NOMO-1 (cell line): ENCODE measurements at regions not wholly inside any gene's neighbourhood (a gene's known extent, or its start where the extent isn't known, plus 50 kb on each side); places are given as distances from the start of the nearest gene placed in this dataset.

Experiments used
- DNase-seq, 2 experiments: peaks; one replicate each; lab custom pipeline; 2025; ENCODE audit not compliant: unreplicated experiment in 2 of 2; lab: John Stamatoyannopoulos, UW

GRCh38 chr3:160047876-160048275 is 59.2 kb downstream of the IL12A start:
- peak in 1 of 2 experiments; percentile 8 for DNase-seq

- DNase-seq, result no peak
Measured at GRCh38 chr3:160049038-160049437, 60.4 kb downstream of the IL12A start.

- no peak for DNase-seq
Measured at GRCh38 chr3:160049565-160049964, 60.9 kb downstream of the IL12A start.

- DNase-seq, result no peak
Measured at GRCh38 chr3:160049988-160050387, 61.4 kb downstream of the IL12A start.

- no peak for DNase-seq
Measured at GRCh38 chr3:160052385-160053047, 63.9 kb downstream of the IL12A start.

- DNase-seq, result no peak
Measured at GRCh38 chr3:160053048-160053391, 64.4 kb downstream of the IL12A start.

GRCh38 chr3:160054862-160055261 is 66.2 kb downstream of the IL12A start:
- peak in 1 of 2 experiments; percentile 57 for DNase-seq

GRCh38 chr3:160055659-160056058 is 67.0 kb downstream of the IL12A start:
- no peak for DNase-seq

GRCh38 chr3:160057331-160057730 is 68.7 kb downstream of the IL12A start:
- peak in 1 of 2 experiments; percentile 51 for DNase-seq

- no peak for DNase-seq
Measured at GRCh38 chr3:160060409-160061027, 71.9 kb downstream of the IL12A start.

- no peak for DNase-seq
Measured at GRCh38 chr3:160061525-160061924, 72.9 kb downstream of the IL12A start.

- no peak for DNase-seq
Measured at GRCh38 chr3:160065282-160065681, 76.6 kb downstream of the IL12A start.

- no peak for DNase-seq
Measured at GRCh38 chr3:160065786-160066185, 77.2 kb downstream of the IL12A start.

GRCh38 chr3:160069986-160070385 is 81.4 kb downstream of the IL12A start:
- peak; percentile 63 to 83 for DNase-seq

GRCh38 chr3:160076519-160076918 is 87.9 kb downstream of the IL12A start:
- no peak for DNase-seq

GRCh38 chr3:160078533-160078932 is 89.9 kb downstream of the IL12A start:
- no peak for DNase-seq

GRCh38 chr3:160081958-160082533 is 93.4 kb downstream of the IL12A start:
- no peak for DNase-seq

GRCh38 chr3:160084998-160085397 is 96.4 kb downstream of the IL12A start:
- no peak for DNase-seq

- no peak for DNase-seq
Measured at GRCh38 chr3:160088492-160089137, 100.0 kb downstream of the IL12A start.

- no peak for DNase-seq
Measured at GRCh38 chr3:160090653-160091052, 102.0 kb downstream of the IL12A start.

GRCh38 chr3:160091441-160091840 is 102.8 kb downstream of the IL12A start:
- no peak for DNase-seq

- no peak for DNase-seq
Measured at GRCh38 chr3:160092760-160093159, 104.1 kb downstream of the IL12A start.
